ENCODE measurements at regions not wholly inside any gene's neighbourhood (a gene's known extent, or its start where the extent isn't known, plus 50 kb on each side); places are given as distances from the start of the nearest gene placed in this dataset.

DNA sequence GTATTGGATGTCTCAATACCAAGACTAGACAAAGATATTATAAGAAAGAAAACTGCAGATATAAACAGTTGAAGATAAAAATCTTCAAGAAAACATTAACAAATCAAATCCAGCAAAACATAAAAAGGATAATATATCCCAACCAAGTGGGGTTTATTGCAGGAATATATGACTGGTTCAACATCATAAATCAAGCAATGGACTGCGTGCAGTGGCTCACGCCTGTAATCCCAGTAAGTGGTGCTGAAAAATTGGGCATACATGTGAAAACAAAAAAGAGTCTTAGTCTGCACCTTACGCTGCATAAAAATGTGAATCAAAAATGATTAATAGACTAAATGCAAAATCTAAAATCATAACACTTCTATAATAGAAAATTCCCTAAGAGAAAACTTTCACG, 112.9 kb upstream of the PDE4B start:
- DNase-seq (ENCODE audit: low spot score in 2 of 2): no peak
- no peaks in the 10 kb centered on the region for H3K4me1 ChIP-seq
- H3K27ac ChIP-seq: no peak overlapping the region
- intact Hi-C loops (cut with DNase I): loop anchor here (10.0 kb wide), 1 partner anchor 615 kb away; no protein-coding TSS in a partner anchor
- TF ChIP-seq, protein P1, sequence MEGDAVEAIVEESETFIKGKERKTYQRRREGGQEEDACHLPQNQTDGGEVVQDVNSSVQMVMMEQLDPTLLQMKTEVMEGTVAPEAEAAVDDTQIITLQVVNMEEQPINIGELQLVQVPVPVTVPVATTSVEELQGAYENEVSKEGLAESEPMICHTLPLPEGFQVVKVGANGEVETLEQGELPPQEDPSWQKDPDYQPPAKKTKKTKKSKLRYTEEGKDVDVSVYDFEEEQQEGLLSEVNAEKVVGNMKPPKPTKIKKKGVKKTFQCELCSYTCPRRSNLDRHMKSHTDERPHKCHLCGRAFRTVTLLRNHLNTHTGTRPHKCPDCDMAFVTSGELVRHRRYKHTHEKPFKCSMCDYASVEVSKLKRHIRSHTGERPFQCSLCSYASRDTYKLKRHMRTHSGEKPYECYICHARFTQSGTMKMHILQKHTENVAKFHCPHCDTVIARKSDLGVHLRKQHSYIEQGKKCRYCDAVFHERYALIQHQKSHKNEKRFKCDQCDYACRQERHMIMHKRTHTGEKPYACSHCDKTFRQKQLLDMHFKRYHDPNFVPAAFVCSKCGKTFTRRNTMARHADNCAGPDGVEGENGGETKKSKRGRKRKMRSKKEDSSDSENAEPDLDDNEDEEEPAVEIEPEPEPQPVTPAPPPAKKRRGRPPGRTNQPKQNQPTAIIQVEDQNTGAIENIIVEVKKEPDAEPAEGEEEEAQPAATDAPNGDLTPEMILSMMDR (IDR thresholded peaks at IDR 0.05): no peak
- H3K4me3 ChIP-seq: no peak overlapping the region
- H3K36me3 ChIP-seq: no peaks in the 10 kb centered on the region
- no peaks in the 10 kb centered on the region for H3K9me3 ChIP-seq
- H3K27me3 ChIP-seq: no peaks in the 10 kb centered on the region

DNA sequence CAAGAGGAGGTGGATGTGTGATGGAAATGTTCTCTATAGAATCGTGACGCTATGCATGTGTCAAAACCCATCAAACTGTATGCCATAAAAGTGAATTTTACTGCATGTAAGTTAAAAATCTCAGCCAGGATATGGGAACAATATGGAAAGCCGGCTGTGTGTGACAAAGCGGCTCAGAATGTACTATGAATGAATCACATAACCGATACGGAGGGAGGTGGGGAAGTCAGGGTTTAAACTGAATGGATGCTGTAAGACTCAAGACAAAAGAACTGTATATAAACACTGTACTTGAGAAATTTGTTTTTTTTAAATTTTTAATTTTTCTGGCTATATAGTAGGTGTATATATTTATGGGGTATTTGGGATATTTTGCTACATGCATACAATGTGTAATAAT, 111.6 kb upstream of the PDE4B start:
- Histone ChIP-seq H3K9me3 (no peaks in the 10 kb centered on the region), H3K27me3 (no peaks in the 10 kb centered on the region), H3K36me3 (no peaks in the 10 kb centered on the region), H3K4me1 (no peaks in the 10 kb centered on the region), H3K27ac (no peak overlapping the region), H3K4me3 (no peak overlapping the region)
- intact Hi-C loops (cut with DNase I): loop anchor here (10.0 kb wide), 1 partner anchor 616 kb away; no protein-coding TSS in a partner anchor
- TF ChIP-seq, protein P1 (IDR thresholded peaks at IDR 0.05): no peak
- DNase-seq (ENCODE audit: low spot score in 2 of 2): no peak

DNA sequence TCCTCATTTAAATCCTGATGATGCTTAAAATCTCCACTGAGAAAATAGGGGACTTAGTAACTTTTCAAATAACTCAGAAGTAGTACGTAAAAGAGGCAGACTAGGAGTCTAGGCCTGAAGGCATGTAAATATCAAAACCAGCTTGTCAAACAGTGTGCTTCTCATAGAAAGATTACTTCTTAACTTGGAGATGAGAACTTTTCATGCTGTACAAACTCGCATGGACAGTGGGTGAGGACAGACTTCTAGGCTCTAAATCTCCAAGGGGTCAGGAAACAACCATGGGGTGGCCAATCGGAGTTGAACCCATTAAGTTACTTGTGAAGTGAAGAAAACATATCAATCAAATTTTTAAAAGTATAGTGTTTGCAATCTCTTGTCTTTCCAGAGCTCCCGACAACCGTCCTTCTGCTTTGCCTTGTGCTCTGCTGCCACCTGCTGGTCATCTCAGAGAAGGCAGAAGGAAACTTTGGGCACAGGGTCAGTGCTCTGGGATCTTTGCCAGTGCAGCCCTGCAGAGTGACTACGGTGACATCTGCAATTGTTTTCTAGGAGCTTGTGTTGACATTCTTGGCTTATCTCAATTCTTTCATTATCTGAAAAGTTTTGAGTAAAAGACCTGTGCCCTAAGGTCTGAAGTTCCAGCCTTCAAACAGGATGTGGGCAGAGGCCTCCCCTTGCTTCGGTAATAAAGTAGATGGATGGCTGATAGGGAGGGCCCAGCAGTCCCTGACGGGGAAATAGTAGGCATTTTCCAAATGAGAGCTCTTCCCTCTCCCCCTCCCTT, 105.1 kb upstream of the PDE4B start:
- H3K4me3 ChIP-seq: no peak overlapping the region
- TF ChIP-seq, protein P1 (IDR thresholded peaks at IDR 0.05): peak; percentile 84 to 94 (median 93)
- peak in 1 of 2 donors; percentile 88 for DNase-seq (ENCODE audit: low spot score in 2 of 2)
- H3K27ac ChIP-seq: no peak overlapping the region
- H3K27me3 ChIP-seq: no peaks in the 10 kb centered on the region
- peaks cover 0 to 18% of the 10 kb centered on the region in 2 donors for H3K4me1 ChIP-seq
- H3K36me3 ChIP-seq: no peaks in the 10 kb centered on the region
- intact Hi-C loops (cut with DNase I): loop anchor here (5.0 to 10.0 kb wide), 3 partner anchors 255 to 623 kb away; no protein-coding TSS in a partner anchor
- no peaks in the 10 kb centered on the region for H3K9me3 ChIP-seq

DNA sequence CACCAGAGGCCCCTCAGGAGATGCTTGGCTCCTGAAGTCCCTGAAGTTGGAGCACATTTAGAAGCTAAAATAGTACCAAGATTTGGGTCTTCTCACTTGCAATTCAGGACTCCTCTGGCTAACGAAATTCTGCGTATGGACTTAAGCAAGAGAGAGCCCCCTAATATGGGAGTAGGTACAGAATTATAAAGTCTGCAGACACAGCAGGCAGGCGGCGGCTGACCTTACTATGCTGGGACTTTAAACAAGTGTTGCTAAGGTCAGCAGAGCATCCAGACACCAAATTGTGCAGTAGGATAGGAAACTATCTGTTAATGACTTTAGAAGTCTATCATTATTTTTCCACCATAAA, 104.5 kb upstream of the PDE4B start:
- TF ChIP-seq, protein P1 (IDR thresholded peaks at IDR 0.05): no peak
- DNase-seq (ENCODE audit: low spot score in 2 of 2): no peak
- no peaks in the 10 kb centered on the region for H3K9me3 ChIP-seq
- no peak overlapping the region for H3K4me3 ChIP-seq
- no peaks in the 10 kb centered on the region for H3K27me3 ChIP-seq
- intact Hi-C loops (cut with DNase I): loop anchor here (5.0 to 10.0 kb wide), 3 partner anchors 256 to 623 kb away; no protein-coding TSS in a partner anchor
- no peak overlapping the region for H3K27ac ChIP-seq
- H3K36me3 ChIP-seq: no peaks in the 10 kb centered on the region
- H3K4me1 ChIP-seq: peaks cover 0 to 18% of the 10 kb centered on the region in 2 donors

DNA sequence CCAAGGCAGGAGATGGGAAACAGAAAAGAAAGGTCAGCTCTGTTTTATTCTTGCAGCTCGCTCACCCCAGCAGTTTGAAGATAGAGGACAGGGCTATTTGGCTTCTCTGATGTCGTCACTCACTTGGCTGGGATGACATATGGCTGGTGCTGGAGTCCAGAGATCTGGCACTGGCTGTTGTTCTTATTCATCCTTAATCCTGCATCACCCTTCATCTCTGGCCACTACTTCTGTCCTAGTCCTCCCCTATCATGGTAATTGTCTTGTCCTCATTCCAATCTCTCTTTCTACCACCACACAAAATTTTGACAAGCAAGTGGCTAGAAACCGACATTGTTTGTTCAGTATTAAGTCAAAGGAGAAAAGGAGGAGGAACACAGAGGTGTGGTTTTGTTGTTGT, 103.8 kb upstream of the PDE4B start:
- Histone ChIP-seq H3K27me3 (no peaks in the 10 kb centered on the region), H3K4me3 (no peak overlapping the region), H3K4me1 (peaks cover 0 to 18% of the 10 kb centered on the region in 2 donors), H3K36me3 (no peaks in the 10 kb centered on the region), H3K27ac (no peak overlapping the region), H3K9me3 (no peaks in the 10 kb centered on the region)
- TF ChIP-seq, protein P1 (IDR thresholded peaks at IDR 0.05): no peak
- intact Hi-C loops (cut with DNase I): loop anchor here (5.0 to 10.0 kb wide), 3 partner anchors 257 to 624 kb away; no protein-coding TSS in a partner anchor
- DNase-seq (ENCODE audit: low spot score in 2 of 2): no peak
